Fibroblast of pulmonary artery (primary cell): ENCODE measurements at regions not wholly inside any gene's neighbourhood (a gene's known extent, or its start where the extent isn't known, plus 50 kb on each side); places are given as distances from the start of the nearest gene placed in this dataset.

Source experiments
- DNase-seq: peaks from one replicate; pipeline ENCODE4 v3.0.0-alpha.2; 2010; ENCODE audit warnings: low read depth
- H3K4me3 ChIP-seq: replicated peaks from 2 replicates; pipeline ENCODE4 v1.5.1; 2011; ENCODE audit warnings: low read depth, mild to moderate bottlenecking, control low read depth, low read length, moderate library complexity
- TF ChIP-seq, protein P1 (sequence below): IDR thresholded peaks from 2 replicates; pipeline ENCODE4 v1.5.1; 2011; ENCODE audit warnings: mild to moderate bottlenecking, control low read depth, low read length, inconsistent platforms; ENCODE audit errors: missing control alignments

DNA sequence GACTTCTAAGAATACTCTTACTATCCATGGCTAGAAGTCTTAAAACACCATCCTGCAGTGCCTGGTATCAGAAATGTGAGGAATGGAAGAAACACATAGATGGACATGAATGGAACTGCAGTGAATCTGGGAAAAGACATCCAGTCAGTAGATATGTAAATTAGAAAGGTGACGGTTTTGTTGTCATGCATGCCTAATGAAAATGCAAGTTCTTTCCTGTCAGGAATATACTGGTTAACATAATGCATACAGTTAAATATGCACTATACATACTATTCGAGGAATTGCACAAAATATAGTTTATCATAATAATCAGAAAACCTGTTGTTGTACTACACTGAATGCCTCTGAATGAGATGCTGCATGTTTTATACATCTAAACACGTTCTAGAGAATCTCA lies 190.6 kb upstream of the ITGA4 start:
- no peak overlapping the region for H3K4me3 ChIP-seq
- no peak for DNase-seq
- TF ChIP-seq, protein P1, sequence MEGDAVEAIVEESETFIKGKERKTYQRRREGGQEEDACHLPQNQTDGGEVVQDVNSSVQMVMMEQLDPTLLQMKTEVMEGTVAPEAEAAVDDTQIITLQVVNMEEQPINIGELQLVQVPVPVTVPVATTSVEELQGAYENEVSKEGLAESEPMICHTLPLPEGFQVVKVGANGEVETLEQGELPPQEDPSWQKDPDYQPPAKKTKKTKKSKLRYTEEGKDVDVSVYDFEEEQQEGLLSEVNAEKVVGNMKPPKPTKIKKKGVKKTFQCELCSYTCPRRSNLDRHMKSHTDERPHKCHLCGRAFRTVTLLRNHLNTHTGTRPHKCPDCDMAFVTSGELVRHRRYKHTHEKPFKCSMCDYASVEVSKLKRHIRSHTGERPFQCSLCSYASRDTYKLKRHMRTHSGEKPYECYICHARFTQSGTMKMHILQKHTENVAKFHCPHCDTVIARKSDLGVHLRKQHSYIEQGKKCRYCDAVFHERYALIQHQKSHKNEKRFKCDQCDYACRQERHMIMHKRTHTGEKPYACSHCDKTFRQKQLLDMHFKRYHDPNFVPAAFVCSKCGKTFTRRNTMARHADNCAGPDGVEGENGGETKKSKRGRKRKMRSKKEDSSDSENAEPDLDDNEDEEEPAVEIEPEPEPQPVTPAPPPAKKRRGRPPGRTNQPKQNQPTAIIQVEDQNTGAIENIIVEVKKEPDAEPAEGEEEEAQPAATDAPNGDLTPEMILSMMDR: no peak

DNA sequence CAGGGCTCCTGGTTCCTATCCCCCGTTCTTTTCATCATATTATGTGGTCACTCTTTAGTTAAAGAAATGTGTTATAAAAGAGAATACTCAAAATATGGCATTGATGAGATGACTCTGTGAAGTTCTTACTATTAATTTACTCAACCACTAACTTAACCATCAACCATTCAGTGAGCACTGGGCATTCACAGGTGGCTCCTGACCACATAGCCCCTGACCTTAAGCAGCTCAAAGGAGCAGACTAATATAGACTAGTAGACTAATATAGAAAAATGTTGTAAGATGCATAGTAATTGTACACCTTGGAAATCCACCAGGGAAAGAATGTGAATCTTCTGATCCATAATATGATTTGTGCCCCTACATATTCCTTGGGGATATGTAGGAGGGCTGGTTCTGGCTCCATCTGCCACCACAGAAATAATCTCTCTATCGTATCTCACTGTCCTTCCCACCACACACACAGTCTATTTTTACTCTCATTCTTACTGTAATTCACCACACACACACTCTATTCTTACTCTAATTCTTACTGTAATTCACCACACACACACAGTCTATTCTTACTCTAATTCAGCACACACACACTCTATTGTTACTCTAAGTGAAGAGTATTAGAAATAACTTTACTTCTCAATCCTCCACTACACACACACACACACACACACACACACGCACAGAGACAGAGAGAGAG lies 188.9 kb upstream of the ITGA4 start:
- no peak overlapping the region for H3K4me3 ChIP-seq
- TF ChIP-seq, protein P1: no peak
- DNase-seq: no peak

DNA sequence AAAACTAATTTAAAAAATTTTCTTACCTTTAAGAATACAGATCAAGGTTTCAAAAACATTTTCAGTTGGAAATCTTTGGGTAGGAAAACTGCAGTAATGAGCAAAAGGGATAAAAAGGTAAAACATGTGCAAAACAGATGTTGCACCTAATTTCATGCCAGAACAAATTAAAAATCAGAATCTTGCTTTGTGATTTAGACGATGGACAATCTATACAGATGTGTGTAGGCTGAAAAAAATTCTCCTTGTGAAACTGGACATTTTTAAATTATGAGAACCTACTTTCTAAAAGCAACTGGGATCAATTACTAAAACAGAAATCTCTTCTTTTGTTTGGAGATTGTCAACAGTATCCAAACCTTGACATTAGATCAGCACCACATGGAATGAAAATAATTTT lies 183.2 kb upstream of the ITGA4 start:
- no peak for DNase-seq
- TF ChIP-seq, protein P1: no peak

DNA sequence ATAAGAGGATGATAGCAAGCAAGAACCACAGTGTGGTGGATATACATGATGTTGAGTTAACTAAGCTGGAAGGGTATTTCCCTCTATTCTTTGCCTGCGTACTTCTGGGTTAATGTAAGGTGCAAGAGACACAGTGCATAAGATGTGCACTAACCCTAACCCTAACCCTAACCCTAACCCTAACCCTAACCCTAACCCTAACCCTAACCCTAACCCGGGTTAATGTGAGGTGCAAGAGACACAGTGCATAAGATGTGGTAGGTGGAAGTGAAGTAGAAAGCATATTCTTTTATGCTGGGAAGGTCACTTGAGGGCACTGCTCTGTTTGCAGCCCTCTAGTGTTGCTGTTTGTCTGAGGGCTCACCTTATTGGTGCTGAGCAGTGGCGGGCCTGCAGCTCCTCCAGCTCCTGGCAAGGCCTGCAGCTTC lies 181.5 kb upstream of the ITGA4 start:
- H3K4me3 ChIP-seq: no peak overlapping the region
- DNase-seq: no peak
- TF ChIP-seq, protein P1: no peak

More for the DNA sequence above, 183.2 kb upstream of the ITGA4 start:
- H3K4me3 ChIP-seq: no peak overlapping the region

DNA sequence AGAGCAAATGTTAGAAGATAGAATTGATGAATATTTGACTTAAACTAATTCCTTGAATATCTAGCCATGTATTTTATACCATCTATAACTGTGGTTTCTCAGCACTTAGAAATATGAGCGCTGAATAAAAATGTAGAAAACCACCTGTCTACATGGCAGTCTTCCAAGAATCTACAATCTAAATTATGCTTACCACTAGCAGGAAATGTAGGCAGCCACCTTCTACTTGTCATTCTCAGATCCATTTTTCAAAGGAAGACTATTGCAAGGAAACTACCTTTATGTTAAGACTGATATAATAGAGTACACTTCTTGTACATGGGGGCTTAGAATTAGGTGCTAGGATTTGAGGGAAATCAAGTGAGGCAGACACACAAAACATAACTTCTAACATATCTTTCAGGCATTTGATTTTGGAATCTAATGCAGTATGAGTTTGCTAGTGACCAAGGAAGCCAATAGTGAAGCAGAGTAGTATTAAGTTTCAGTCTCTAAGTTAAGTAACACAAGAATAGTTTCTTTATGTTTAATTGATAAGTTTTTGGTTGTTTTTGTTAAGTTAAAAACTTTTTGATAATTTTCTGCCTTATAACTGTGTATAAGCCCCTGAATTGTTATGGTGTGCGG lies 175.9 kb upstream of the ITGA4 start:
- H3K4me3 ChIP-seq: no peak overlapping the region
- no peak for DNase-seq
- TF ChIP-seq, protein P1: no peak

DNA sequence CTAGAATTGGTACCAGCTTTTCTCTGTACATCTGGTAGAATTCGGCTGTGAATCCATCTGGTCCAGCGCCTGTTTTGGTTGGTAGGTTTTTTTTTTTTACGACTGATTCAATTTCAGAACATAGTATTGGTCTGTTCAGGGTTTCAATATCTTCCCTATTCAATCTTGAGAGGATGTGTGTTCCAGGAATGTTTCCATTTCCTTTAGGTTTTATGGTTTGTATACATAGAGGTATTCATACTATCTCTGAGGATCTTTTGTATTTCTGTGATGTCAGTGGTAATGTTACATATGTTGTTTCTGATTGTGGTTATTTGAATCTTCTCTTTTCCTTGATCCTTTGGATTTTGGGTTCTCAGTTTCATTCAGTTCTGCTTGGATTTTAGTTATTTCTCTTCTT lies 172.1 kb upstream of the ITGA4 start:
- TF ChIP-seq, protein P1: no peak
- no peak for DNase-seq
- no peak overlapping the region for H3K4me3 ChIP-seq

DNA sequence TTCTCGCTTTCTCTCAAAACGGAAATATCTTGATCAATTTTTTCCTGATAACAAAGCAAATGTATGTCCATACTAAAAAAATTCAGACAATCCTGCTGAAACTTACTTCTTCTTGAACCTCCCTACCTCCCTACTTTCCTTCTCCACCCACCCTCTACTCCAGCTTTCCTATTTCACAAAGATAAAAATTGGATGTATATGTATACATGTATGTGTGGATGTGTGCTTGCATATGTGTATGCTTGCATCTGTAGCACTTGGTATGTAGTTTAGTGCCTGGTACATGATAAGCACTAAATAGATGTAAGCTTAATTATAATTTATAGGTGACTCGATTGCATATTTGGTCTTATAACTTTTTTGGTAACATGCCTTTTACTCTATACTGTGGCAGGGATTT lies 167.5 kb upstream of the ITGA4 start:
- H3K4me3 ChIP-seq: no peak overlapping the region
- DNase-seq: no peak
- TF ChIP-seq, protein P1: no peak
